ENCODE measurements at regions not wholly inside any gene's neighbourhood (a gene's known extent, or its start where the extent isn't known, plus 50 kb on each side); places are given as distances from the start of the nearest gene placed in this dataset.

DNA sequence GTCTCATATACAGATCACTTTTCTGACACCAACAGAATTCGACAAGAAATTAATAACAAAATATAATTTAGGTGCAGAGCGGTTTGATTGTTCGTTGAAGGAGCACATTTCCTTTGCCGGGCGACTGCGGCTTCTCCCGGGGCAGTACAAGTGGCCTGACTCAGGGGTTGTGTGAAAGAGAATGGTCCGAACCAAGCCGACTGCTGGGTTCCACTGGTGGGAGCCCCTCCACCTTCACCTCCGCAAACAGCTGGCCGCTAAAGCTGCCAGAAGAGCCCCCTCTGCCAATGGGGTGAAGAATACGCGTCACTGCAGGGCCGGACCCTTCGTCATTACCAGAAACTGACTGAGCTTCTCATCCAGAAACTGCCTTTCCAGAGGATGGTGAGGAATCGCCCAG, 156.0 kb upstream of the IFNE start:
- TF ChIP-seq, protein P1, sequence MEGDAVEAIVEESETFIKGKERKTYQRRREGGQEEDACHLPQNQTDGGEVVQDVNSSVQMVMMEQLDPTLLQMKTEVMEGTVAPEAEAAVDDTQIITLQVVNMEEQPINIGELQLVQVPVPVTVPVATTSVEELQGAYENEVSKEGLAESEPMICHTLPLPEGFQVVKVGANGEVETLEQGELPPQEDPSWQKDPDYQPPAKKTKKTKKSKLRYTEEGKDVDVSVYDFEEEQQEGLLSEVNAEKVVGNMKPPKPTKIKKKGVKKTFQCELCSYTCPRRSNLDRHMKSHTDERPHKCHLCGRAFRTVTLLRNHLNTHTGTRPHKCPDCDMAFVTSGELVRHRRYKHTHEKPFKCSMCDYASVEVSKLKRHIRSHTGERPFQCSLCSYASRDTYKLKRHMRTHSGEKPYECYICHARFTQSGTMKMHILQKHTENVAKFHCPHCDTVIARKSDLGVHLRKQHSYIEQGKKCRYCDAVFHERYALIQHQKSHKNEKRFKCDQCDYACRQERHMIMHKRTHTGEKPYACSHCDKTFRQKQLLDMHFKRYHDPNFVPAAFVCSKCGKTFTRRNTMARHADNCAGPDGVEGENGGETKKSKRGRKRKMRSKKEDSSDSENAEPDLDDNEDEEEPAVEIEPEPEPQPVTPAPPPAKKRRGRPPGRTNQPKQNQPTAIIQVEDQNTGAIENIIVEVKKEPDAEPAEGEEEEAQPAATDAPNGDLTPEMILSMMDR (IDR thresholded peaks at IDR 0.05), result no peak
- TF ChIP-seq POLR2A (IDR thresholded peaks at IDR 0.05), result no peak
